Gastrocnemius medialis (tissue), 4 donors: ENCODE measurements at regions not wholly inside any gene's neighbourhood (a gene's known extent, or its start where the extent isn't known, plus 50 kb on each side); places are given as distances from the start of the nearest gene placed in this dataset.
A peak's percentile ranks its signal among the peaks of the same experiment; 100 is the strongest.

Source experiments
- ATAC-seq, 2 donors: fragments of 150-250 bp; one replicate each; pipeline ENCODE4 v1.9.1; 2016
- DNase-seq, 2 donors: peaks; one replicate each; pipeline ENCODE4 v3.0.0-alpha.2; 2019
- H3K27ac ChIP-seq, 4 donors: fragments of 200-600 bp; sonication (generic); 1 replicate in 1 of 4; 2 replicates in 3 of 4; pipeline ENCODE4 v1.5.1; 2016 to 2018; ENCODE audit warnings: mild to moderate bottlenecking in 2 of 4, moderate library complexity in 1 of 4
- H3K27me3 ChIP-seq, 3 donors: fragments of 200-600 bp; sonication (generic) in 2 of 3; 1 replicate in 1 of 3; 2 replicates in 2 of 3; pipeline versions ENCODE4 v1.5.1 to v1.6.0; 2016 to 2019; ENCODE audit warnings: mild to moderate bottlenecking in 1 of 3, moderate library complexity in 1 of 3
- H3K36me3 ChIP-seq, 2 donors: fragments of 200-600 bp; sonication (generic) in 1 of 2; one replicate each; pipeline ENCODE4 v1.5.1; 2017 to 2018
- H3K4me1 ChIP-seq, 2 donors: fragments of 200-600 bp; sonication (generic) in 1 of 2; one replicate each; pipeline ENCODE4 v1.5.1; 2016 to 2017; ENCODE audit warnings: mild to moderate bottlenecking in 2 of 2
- H3K4me3 ChIP-seq, 4 donors: fragments of 200-600 bp; sonication (generic) in 3 of 4; 1 replicate in 1 of 4; 2 replicates in 3 of 4; pipeline ENCODE4 v1.5.1; 2016 to 2019; ENCODE audit warnings: mild to moderate bottlenecking in 2 of 4
- H3K9me3 ChIP-seq, 3 donors: fragments of 200-600 bp; sonication (generic) in 2 of 3; 1 replicate in 1 of 3; 2 replicates in 2 of 3; pipeline ENCODE4 v1.5.1; 2016 to 2019
- POLR2A ChIP-seq, 2 donors: fragments of 450-650 bp; IDR thresholded peaks; one replicate each; pipeline ENCODE4 v1.6.1; 2017; ENCODE audit warnings: antibody characterized with exemption in 2 of 2, mild to moderate bottlenecking in 2 of 2, moderate library complexity in 2 of 2
- in situ Hi-C, 4 donors: fragments of 200-750 bp; cut with MboI; loops; one replicate each; pipeline versions ENCODE4 v1.15.0 to v1.8.0; 2017; ENCODE audit warnings: low sequenced_read_pairs in 4 of 4
- intact Hi-C: fragments of 100-400 bp; cut with DNase I; formaldehyde crosslinking; loops from one replicate; pipeline ENCODE4 v1.15.1; 2023; ENCODE audit warnings: low total_unique reads
- TF ChIP-seq, protein P1 (sequence below), 5 experiments: fragments of 450-650 bp in 3 of 5; fragments of 200-600 bp in 2 of 5; sonication (generic) in 2 of 5; IDR thresholded peaks in 4 of 5; conservative IDR thresholded peaks in 1 of 5; 1 replicate in 4 of 5; 2 replicates in 1 of 5; pipeline ENCODE4 v1.5.1; 2016 to 2019; ENCODE audit warnings: antibody characterized with exemption in 5 of 5, mild to moderate bottlenecking in 3 of 5, moderate library complexity in 3 of 5

- DNase-seq (no peak), ATAC-seq (no peak)
- no peak overlapping the region for H3K27ac ChIP-seq
- H3K4me1 ChIP-seq: no peaks in the 10 kb centered on the region
- intact Hi-C loops: no loop called here
- no peaks in the 10 kb centered on the region for H3K27me3 ChIP-seq
- in situ Hi-C loops: loop anchor here in 1 of 4 donors (10.0 kb wide), 1 partner anchor 61 kb away; no protein-coding TSS in a partner anchor
- no peaks in the 10 kb centered on the region for H3K36me3 ChIP-seq
- TF ChIP-seq, protein P1, sequence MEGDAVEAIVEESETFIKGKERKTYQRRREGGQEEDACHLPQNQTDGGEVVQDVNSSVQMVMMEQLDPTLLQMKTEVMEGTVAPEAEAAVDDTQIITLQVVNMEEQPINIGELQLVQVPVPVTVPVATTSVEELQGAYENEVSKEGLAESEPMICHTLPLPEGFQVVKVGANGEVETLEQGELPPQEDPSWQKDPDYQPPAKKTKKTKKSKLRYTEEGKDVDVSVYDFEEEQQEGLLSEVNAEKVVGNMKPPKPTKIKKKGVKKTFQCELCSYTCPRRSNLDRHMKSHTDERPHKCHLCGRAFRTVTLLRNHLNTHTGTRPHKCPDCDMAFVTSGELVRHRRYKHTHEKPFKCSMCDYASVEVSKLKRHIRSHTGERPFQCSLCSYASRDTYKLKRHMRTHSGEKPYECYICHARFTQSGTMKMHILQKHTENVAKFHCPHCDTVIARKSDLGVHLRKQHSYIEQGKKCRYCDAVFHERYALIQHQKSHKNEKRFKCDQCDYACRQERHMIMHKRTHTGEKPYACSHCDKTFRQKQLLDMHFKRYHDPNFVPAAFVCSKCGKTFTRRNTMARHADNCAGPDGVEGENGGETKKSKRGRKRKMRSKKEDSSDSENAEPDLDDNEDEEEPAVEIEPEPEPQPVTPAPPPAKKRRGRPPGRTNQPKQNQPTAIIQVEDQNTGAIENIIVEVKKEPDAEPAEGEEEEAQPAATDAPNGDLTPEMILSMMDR (IDR thresholded peaks at IDR 0.05 in 4 of 5, conservative IDR thresholded peaks at IDR 0.05 in 1 of 5): no peak
- no peak for TF ChIP-seq POLR2A (IDR thresholded peaks at IDR 0.05)
- no peak overlapping the region for H3K4me3 ChIP-seq
- H3K9me3 ChIP-seq: no peaks in the 10 kb centered on the region
Observed at GRCh38 chr21:21605521-21605920, 607.3 kb downstream of the NCAM2 start.

GRCh38 chr21:21606041-21606440 is 607.8 kb downstream of the NCAM2 start:
- ATAC-seq (no peak), DNase-seq (no peak)
- no peaks in the 10 kb centered on the region for H3K27me3 ChIP-seq
- no peaks in the 10 kb centered on the region for H3K4me1 ChIP-seq
- H3K36me3 ChIP-seq: no peaks in the 10 kb centered on the region
- TF ChIP-seq, protein P1 (IDR thresholded peaks at IDR 0.05 in 4 of 5, conservative IDR thresholded peaks at IDR 0.05 in 1 of 5): no peak
- no peak for TF ChIP-seq POLR2A (IDR thresholded peaks at IDR 0.05)
- H3K4me3 ChIP-seq: no peak overlapping the region
- in situ Hi-C loops (loop anchor here in 1 of 4 donors (10.0 kb wide), 1 partner anchor 61 kb away; no protein-coding TSS in a partner anchor), intact Hi-C loops (no loop called here)
- H3K27ac ChIP-seq: no peak overlapping the region
- no peaks in the 10 kb centered on the region for H3K9me3 ChIP-seq

DNA sequence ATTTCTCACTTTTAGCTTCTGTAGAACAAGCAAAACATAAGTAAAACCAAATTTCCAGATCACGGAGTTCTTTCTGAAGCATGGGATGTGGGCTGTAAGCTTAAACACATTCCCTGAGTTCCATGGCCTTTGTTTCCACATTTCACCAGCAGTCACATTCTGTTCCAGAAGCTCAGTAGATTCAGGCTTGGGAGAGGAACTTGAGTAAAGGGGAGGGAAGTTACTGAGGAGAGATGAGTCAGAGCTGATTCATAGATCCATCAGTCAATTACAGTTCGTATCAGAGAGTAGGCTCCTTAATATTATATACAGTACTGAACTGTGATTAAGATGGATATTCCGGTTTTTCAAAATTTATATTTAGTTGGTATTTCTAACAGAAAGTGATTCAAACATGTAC is 614.3 kb downstream of the NCAM2 start:
- H3K36me3 ChIP-seq: no peaks in the 10 kb centered on the region
- no peak overlapping the region for H3K27ac ChIP-seq
- H3K4me3 ChIP-seq: no peak overlapping the region
- TF ChIP-seq, protein P1 (IDR thresholded peaks at IDR 0.05 in 4 of 5, conservative IDR thresholded peaks at IDR 0.05 in 1 of 5): no peak
- no peak for TF ChIP-seq POLR2A (IDR thresholded peaks at IDR 0.05)
- no peaks in the 10 kb centered on the region for H3K4me1 ChIP-seq
- DNase-seq: no peak
- no peaks in the 10 kb centered on the region for H3K9me3 ChIP-seq
- intact Hi-C loops (no loop called here), in situ Hi-C loops (no loop called here)
- ATAC-seq: peak in 1 of 2 donors; percentile 44
- H3K27me3 ChIP-seq: no peaks in the 10 kb centered on the region

GRCh38 chr21:21614966-21615365 is 616.8 kb downstream of the NCAM2 start:
- ATAC-seq (no peak), DNase-seq (no peak)
- Histone ChIP-seq H3K27ac (no peak overlapping the region), H3K4me3 (no peak overlapping the region), H3K9me3 (no peaks in the 10 kb centered on the region), H3K4me1 (no peaks in the 10 kb centered on the region), H3K27me3 (no peaks in the 10 kb centered on the region), H3K36me3 (no peaks in the 10 kb centered on the region)
- intact Hi-C loops (no loop called here), in situ Hi-C loops (no loop called here)
- TF ChIP-seq, protein P1 (IDR thresholded peaks at IDR 0.05 in 4 of 5, conservative IDR thresholded peaks at IDR 0.05 in 1 of 5): no peak
- no peak for TF ChIP-seq POLR2A (IDR thresholded peaks at IDR 0.05)
